MCF 10A (cell line): ENCODE measurements at regions not wholly inside any gene's neighbourhood (a gene's known extent, or its start where the extent isn't known, plus 50 kb on each side); places are given as distances from the start of the nearest gene placed in this dataset.

Source experiments
- BruUV-seq: library from RNA; stranded (reverse); fragments of 400-500 nt; replicated peaks from 2 replicates; lab custom pipeline; 2021; lab: Mats Ljungman, UMichigan
- CTCF ChIA-PET: fragments of 300-600 bp; sonication (Branson Sonifier 250); formaldehyde crosslinking; extraction: SDS; loops from one replicate; lab custom pipeline; 2021; ENCODE audit warnings: antibody characterized with exemption, inconsistent platforms; lab: Yijun Ruan, JAX
- POLR2A ChIA-PET: fragments of 300-600, 350-650 bp; sonication (Branson Sonifier 250); formaldehyde crosslinking; extraction: SDS; loops from one replicate; lab custom pipeline; 2020; ENCODE audit warnings: antibody characterized with exemption, inconsistent platforms; lab: Yijun Ruan, JAX
- DNase-seq: peaks from one replicate; pipeline ENCODE4 v3.0.0-alpha.2; 2018; ENCODE audit not compliant: unreplicated experiment
- H3K27ac Mint-ChIP-seq: one replicate; pipeline ENCODE4 v1.8.0; 2022; ENCODE audit warnings: mild to moderate bottlenecking, low read depth, mixed read lengths; ENCODE audit not compliant: unreplicated experiment
- H3K27me3 Mint-ChIP-seq: one replicate; pipeline ENCODE4 v1.8.0; 2022; ENCODE audit warnings: mixed read lengths; ENCODE audit not compliant: insufficient read depth, unreplicated experiment
- H3K36me3 Mint-ChIP-seq: one replicate; pipeline ENCODE4 v1.8.0; 2022; ENCODE audit warnings: mild to moderate bottlenecking, moderate library complexity, mixed read lengths; ENCODE audit not compliant: insufficient read depth, unreplicated experiment
- H3K4me1 Mint-ChIP-seq: one replicate; pipeline ENCODE4 v1.8.0; 2022; ENCODE audit warnings: mixed read lengths; ENCODE audit not compliant: insufficient read depth, unreplicated experiment
- H3K4me3 Mint-ChIP-seq: one replicate; pipeline ENCODE4 v1.8.0; 2022; ENCODE audit warnings: mild to moderate bottlenecking, moderate library complexity, mixed read lengths; ENCODE audit not compliant: unreplicated experiment
- H3K9me3 Mint-ChIP-seq: one replicate; pipeline ENCODE4 v1.8.0; 2022; ENCODE audit warnings: mixed read lengths; ENCODE audit not compliant: unreplicated experiment
- CTCF ChIP-seq: fragments of 200-600 bp; IDR thresholded peaks from one replicate; pipeline ENCODE4 v1.8.0; 2022; ENCODE audit warnings: antibody characterized with exemption, mild to moderate bottlenecking; ENCODE audit not compliant: unreplicated experiment
- intact Hi-C: fragments of 100-400 bp; cut with micrococcal nuclease; formaldehyde crosslinking; loops from 2 replicates; pipeline ENCODE4 v1.14.1; 2022

GRCh38 chr14:104515059-104515810, 64.3 kb upstream of the C14orf180 start:
- intact Hi-C loops = no loop called here
- Mint-ChIP-seq H3K27ac (no peak overlapping the region), H3K9me3 (peaks cover 7% of the 10 kb centered on the region), H3K27me3 (peaks cover 45% of the 10 kb centered on the region), H3K4me1 (peaks cover 6% of the 10 kb centered on the region), H3K4me3 (no peak overlapping the region), H3K36me3 (no peaks in the 10 kb centered on the region)
- TF ChIP-seq CTCF = no peak
- POLR2A ChIA-PET = no interaction called here
- BruUV-seq = no TSS peak
- no peak for DNase-seq
- CTCF ChIA-PET = interaction anchor here (0.7 kb wide), 1 partner anchor 46 kb away, joined by 5 read pairs; no protein-coding TSS in a partner anchor

DNA sequence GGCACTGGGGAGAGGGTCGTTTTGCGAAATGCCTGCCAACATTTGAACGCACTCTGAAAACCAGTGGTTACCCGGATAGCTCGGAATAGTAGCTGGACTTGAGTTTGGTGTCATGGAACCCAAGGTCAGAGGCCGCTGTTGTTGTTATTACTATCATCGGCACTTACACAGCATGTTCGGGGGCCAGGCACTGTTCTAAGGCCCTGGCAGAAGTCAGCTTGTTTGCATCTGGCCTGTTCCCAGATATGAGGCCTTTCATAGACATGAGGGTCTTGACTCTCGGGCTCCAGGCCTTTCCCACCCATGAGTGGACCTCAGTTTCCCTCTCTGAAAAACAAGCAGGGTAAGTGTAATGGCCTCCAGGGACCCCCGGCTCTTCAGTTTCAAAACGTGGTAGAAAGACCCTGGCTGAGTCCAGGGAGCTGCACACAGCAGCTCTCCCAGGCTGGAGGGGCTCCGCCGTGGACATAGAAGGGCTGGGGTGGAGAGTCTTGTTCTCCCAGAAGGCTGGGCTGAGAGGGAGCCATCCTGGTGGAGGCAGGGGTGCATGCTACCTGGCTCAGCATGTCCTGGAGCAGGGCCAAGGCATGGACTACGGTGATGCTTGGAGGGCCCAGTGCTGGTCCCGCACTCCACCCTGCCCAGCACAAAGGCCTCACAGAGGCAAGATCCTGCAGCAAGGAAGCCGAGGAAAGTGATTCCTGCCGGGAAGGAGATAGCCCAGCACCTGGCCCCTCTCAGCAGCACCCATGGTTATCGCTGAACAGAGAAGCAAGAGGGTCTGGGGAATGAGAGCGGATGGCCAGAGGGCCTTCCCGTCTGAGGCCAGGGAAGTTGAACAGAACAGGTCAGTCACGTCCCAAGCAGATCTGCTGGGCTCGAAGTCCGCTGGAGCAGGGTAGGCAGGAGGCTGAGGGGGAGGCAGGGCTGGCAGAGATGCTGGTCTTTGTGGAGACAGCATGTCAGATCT, 63.5 kb upstream of the C14orf180 start:
- no TSS peak for BruUV-seq
- Mint-ChIP-seq H3K4me3 (no peak overlapping the region), H3K36me3 (no peaks in the 10 kb centered on the region), H3K4me1 (no peaks in the 10 kb centered on the region), H3K27me3 (peaks cover 54% of the 10 kb centered on the region), H3K27ac (no peak overlapping the region), H3K9me3 (peaks cover 7% of the 10 kb centered on the region)
- intact Hi-C loops = no loop called here
- no peak for DNase-seq
- TF ChIP-seq CTCF = no peak
- CTCF ChIA-PET = no interaction called here
- POLR2A ChIA-PET = no interaction called here

DNA sequence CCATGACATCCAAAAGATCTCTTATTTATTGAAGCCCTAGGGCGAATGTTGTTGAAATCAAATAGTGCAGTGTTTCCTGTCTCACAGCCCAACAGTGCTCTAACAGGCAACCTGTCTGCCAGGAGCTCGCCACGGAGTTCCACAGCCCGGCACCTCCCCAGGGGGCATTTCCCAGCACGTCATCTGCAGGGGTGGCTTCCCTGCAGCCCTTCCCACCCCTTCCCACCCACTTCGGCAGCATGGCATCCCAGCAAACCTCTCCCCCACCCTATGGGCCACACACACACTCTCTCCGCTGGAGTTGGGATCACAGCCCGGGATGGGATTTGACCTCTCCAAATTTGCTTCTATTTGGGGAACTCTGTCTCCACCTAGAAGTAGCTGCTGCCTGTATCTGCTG, 62.7 kb upstream of the C14orf180 start:
- Mint-ChIP-seq H3K27me3 (peaks cover 56% of the 10 kb centered on the region), H3K4me3 (no peak overlapping the region), H3K4me1 (no peaks in the 10 kb centered on the region), H3K9me3 (peaks cover 7% of the 10 kb centered on the region), H3K27ac (no peak overlapping the region), H3K36me3 (no peaks in the 10 kb centered on the region)
- ChIA-PET CTCF (interaction anchor here (1.2 kb wide), 1 partner anchor 373 kb away, joined by 3 read pairs; no protein-coding TSS in a partner anchor), POLR2A (no interaction called here)
- DNase-seq = no peak
- no TSS peak for BruUV-seq
- intact Hi-C loops = no loop called here
- no peak for TF ChIP-seq CTCF

- Mint-ChIP-seq H3K27me3 (peaks cover 56% of the 10 kb centered on the region), H3K36me3 (no peaks in the 10 kb centered on the region), H3K27ac (no peak overlapping the region), H3K4me1 (no peaks in the 10 kb centered on the region), H3K4me3 (no peak overlapping the region), H3K9me3 (peaks cover 7% of the 10 kb centered on the region)
- CTCF ChIA-PET = interaction anchor here (1.2 kb wide), 1 partner anchor 373 kb away, joined by 3 read pairs; no protein-coding TSS in a partner anchor
- intact Hi-C loops = no loop called here
- POLR2A ChIA-PET = no interaction called here
- no TSS peak for BruUV-seq
- DNase-seq = no peak
- no peak for TF ChIP-seq CTCF
Observed at GRCh38 chr14:104517426-104517825, 62.1 kb upstream of the C14orf180 start.
